MCF 10A (cell line): ENCODE measurements at regions not wholly inside any gene's neighbourhood (a gene's known extent, or its start where the extent isn't known, plus 50 kb on each side); places are given as distances from the start of the nearest gene placed in this dataset.

Experiments used
- BruUV-seq: library from RNA; stranded (reverse); fragments of 400-500 nt; replicated peaks from 2 replicates; lab custom pipeline; 2021; lab: Mats Ljungman, UMichigan
- CTCF ChIA-PET: fragments of 300-600 bp; sonication (Branson Sonifier 250); formaldehyde crosslinking; extraction: SDS; loops from one replicate; lab custom pipeline; 2021; ENCODE audit warnings: antibody characterized with exemption, inconsistent platforms; lab: Yijun Ruan, JAX
- POLR2A ChIA-PET: fragments of 300-600, 350-650 bp; sonication (Branson Sonifier 250); formaldehyde crosslinking; extraction: SDS; loops from one replicate; lab custom pipeline; 2020; ENCODE audit warnings: antibody characterized with exemption, inconsistent platforms; lab: Yijun Ruan, JAX
- DNase-seq: peaks from one replicate; pipeline ENCODE4 v3.0.0-alpha.2; 2018; ENCODE audit not compliant: unreplicated experiment
- H3K27ac Mint-ChIP-seq: one replicate; pipeline ENCODE4 v1.8.0; 2022; ENCODE audit warnings: mild to moderate bottlenecking, low read depth, mixed read lengths; ENCODE audit not compliant: unreplicated experiment
- H3K27me3 Mint-ChIP-seq: one replicate; pipeline ENCODE4 v1.8.0; 2022; ENCODE audit warnings: mixed read lengths; ENCODE audit not compliant: insufficient read depth, unreplicated experiment
- H3K36me3 Mint-ChIP-seq: one replicate; pipeline ENCODE4 v1.8.0; 2022; ENCODE audit warnings: mild to moderate bottlenecking, moderate library complexity, mixed read lengths; ENCODE audit not compliant: insufficient read depth, unreplicated experiment
- H3K4me1 Mint-ChIP-seq: one replicate; pipeline ENCODE4 v1.8.0; 2022; ENCODE audit warnings: mixed read lengths; ENCODE audit not compliant: insufficient read depth, unreplicated experiment
- H3K4me3 Mint-ChIP-seq: one replicate; pipeline ENCODE4 v1.8.0; 2022; ENCODE audit warnings: mild to moderate bottlenecking, moderate library complexity, mixed read lengths; ENCODE audit not compliant: unreplicated experiment
- H3K9me3 Mint-ChIP-seq: one replicate; pipeline ENCODE4 v1.8.0; 2022; ENCODE audit warnings: mixed read lengths; ENCODE audit not compliant: unreplicated experiment
- intact Hi-C: fragments of 100-400 bp; cut with micrococcal nuclease; formaldehyde crosslinking; loops from 2 replicates; pipeline ENCODE4 v1.14.1; 2022
- TF ChIP-seq, protein P1 (sequence below): fragments of 200-600 bp; IDR thresholded peaks from one replicate; pipeline ENCODE4 v1.8.0; 2022; ENCODE audit warnings: antibody characterized with exemption, mild to moderate bottlenecking; ENCODE audit not compliant: unreplicated experiment

DNA sequence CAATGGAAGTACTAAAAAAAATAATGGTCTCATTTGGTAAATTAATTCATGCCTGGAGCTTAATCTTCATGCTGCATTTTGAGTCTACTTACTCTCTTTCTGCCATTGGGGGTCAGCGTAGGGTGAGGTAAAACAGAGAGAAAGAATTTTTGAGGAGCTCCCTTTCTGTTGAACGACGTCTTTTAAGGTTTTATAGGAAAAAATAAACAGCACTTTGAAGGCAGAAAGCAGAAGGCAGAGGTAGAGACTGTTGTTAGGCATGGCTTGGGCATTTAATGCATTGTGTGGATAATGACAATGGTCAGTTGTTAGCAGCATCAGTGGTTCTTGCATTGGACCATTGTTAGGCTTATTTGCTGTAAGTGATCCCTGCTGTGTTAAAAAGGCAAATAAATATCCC is 557.2 kb upstream of the STXBP6 start:
- H3K9me3 Mint-ChIP-seq, result peaks cover 38% of the 10 kb centered on the region
- H3K4me3 Mint-ChIP-seq, result no peak overlapping the region
- H3K27me3 Mint-ChIP-seq, result no peaks in the 10 kb centered on the region
- intact Hi-C loops, result no loop called here
- BruUV-seq, result no TSS peak
- no peak for DNase-seq
- H3K4me1 Mint-ChIP-seq, result no peaks in the 10 kb centered on the region
- no peak overlapping the region for H3K27ac Mint-ChIP-seq
- ChIA-PET CTCF (interaction anchor here (0.6 kb wide), 1 partner anchor 1029 kb away, joined by 3 read pairs; no protein-coding TSS in a partner anchor), POLR2A (no interaction called here)
- H3K36me3 Mint-ChIP-seq, result no peaks in the 10 kb centered on the region
- TF ChIP-seq, protein P1, sequence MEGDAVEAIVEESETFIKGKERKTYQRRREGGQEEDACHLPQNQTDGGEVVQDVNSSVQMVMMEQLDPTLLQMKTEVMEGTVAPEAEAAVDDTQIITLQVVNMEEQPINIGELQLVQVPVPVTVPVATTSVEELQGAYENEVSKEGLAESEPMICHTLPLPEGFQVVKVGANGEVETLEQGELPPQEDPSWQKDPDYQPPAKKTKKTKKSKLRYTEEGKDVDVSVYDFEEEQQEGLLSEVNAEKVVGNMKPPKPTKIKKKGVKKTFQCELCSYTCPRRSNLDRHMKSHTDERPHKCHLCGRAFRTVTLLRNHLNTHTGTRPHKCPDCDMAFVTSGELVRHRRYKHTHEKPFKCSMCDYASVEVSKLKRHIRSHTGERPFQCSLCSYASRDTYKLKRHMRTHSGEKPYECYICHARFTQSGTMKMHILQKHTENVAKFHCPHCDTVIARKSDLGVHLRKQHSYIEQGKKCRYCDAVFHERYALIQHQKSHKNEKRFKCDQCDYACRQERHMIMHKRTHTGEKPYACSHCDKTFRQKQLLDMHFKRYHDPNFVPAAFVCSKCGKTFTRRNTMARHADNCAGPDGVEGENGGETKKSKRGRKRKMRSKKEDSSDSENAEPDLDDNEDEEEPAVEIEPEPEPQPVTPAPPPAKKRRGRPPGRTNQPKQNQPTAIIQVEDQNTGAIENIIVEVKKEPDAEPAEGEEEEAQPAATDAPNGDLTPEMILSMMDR, result no peak

GRCh38 chr14:25602106-25602505 is 552.2 kb upstream of the STXBP6 start:
- intact Hi-C loops, result no loop called here
- DNase-seq, result no peak
- Mint-ChIP-seq H3K36me3 (no peaks in the 10 kb centered on the region), H3K9me3 (peaks cover 30% of the 10 kb centered on the region), H3K27me3 (no peaks in the 10 kb centered on the region), H3K4me1 (no peaks in the 10 kb centered on the region), H3K4me3 (no peak overlapping the region), H3K27ac (no peak overlapping the region)
- TF ChIP-seq, protein P1, result no peak
- ChIA-PET POLR2A (interaction anchor here (0.6 kb wide), 2 partner anchors 13 to 1239 kb away, joined by 3 read pairs; no protein-coding TSS in a partner anchor), CTCF (interaction anchor here (0.6 kb wide), 1 partner anchor 21 kb away, joined by 3 read pairs; no protein-coding TSS in a partner anchor)
- no TSS peak for BruUV-seq

DNA sequence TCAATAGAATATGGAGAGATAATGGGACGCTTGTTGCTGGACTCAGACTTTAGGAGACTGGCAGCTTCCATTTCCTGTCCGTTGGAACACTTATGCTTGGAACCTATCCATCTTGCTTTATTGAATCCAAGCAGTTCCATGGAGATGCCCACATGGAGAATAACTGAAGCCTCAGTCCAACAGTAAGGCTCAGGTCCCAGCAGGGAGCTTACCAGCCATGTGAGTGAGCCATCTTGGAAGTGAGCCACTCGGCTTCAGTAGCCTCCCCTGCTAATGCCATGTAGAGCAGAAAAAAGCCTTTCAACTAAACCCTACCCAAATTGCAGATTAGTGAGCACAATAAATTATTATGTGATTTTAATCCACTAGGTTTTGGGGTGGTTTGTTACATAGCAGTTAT is 538.8 kb upstream of the STXBP6 start:
- Mint-ChIP-seq H3K27me3 (no peaks in the 10 kb centered on the region), H3K27ac (no peak overlapping the region), H3K9me3 (peaks cover 17% of the 10 kb centered on the region), H3K4me3 (no peak overlapping the region), H3K36me3 (no peaks in the 10 kb centered on the region), H3K4me1 (no peaks in the 10 kb centered on the region)
- BruUV-seq, result no TSS peak
- TF ChIP-seq, protein P1, result no peak
- intact Hi-C loops, result no loop called here
- DNase-seq, result no peak
- ChIA-PET CTCF (no interaction called here), POLR2A (interaction anchor here (0.7 kb wide), 1 partner anchor 13 kb away, joined by 3 read pairs; no protein-coding TSS in a partner anchor)

DNA sequence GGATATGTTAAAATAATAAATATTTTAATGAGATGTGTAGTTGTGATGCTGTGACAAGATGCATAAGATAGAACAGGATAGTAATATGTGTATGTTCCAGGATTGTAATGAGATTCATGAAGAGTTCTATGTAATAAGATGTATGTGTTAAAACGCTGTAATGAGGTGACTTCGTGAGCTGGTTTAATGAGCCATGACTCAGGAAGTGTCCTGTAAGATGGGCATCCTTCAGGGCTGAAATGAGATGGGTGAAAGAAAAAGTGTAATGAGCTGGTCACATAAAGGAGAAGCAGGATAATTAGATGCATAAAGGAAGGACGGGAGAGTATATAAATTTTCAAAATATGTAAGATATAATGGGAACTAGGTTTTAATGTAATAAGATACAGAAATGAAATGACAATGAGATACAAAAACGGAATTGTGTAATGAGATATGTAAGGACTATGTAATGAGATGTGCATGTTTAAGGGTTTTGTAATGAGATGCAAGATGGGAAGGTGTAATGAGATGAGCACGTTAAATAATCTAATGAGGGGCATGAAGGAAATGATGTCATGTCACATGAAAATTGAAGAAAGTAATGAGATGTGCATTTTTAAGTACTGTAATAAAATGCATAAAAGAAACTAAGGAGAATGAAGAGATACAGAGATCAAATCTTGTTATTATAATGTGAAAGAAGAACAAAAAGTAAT is 524.8 kb upstream of the STXBP6 start:
- no peaks in the 10 kb centered on the region for H3K36me3 Mint-ChIP-seq
- intact Hi-C loops, result no loop called here
- no peaks in the 10 kb centered on the region for H3K4me1 Mint-ChIP-seq
- no TSS peak for BruUV-seq
- H3K27me3 Mint-ChIP-seq, result no peaks in the 10 kb centered on the region
- H3K9me3 Mint-ChIP-seq, result peaks cover 33% of the 10 kb centered on the region
- CTCF ChIA-PET, result interaction anchor here (0.7 kb wide), 1 partner anchor 16 kb away, joined by 3 read pairs; no protein-coding TSS in a partner anchor
- TF ChIP-seq, protein P1, result no peak
- H3K27ac Mint-ChIP-seq, result no peak overlapping the region
- POLR2A ChIA-PET, result no interaction called here
- no peak for DNase-seq
- H3K4me3 Mint-ChIP-seq, result no peak overlapping the region
